WTC11 (cell line): ENCODE measurements at regions not wholly inside any gene's neighbourhood (a gene's known extent, or its start where the extent isn't known, plus 50 kb on each side); places are given as distances from the start of the nearest gene placed in this dataset.

Experiments used
- ATAC-seq: fragments of 200-7000 bp; cut with Tn5 transposase; 2 replicates; pipeline ENCODE4 v1.10.0; 2021; ENCODE audit warnings: mild to moderate bottlenecking, moderate library complexity
- CTCF ChIA-PET: fragments of 300-600 bp; sonication (Branson Sonifier 250); formaldehyde crosslinking; loops from one replicate; lab custom pipeline; 2021; ENCODE audit warnings: antibody characterized with exemption; lab: Charles Lee
- POLR2A ChIA-PET: fragments of 350-600 bp; sonication (Branson Sonifier 250); formaldehyde crosslinking; loops from one replicate; lab custom pipeline; 2021; ENCODE audit warnings: antibody characterized with exemption; lab: Charles Lee
- DNase-seq: peaks from one replicate; pipeline ENCODE4 v3.0.0; 2021; ENCODE audit warnings: low spot score
- H3K27ac Mint-ChIP-seq: 2 replicates; pipeline ENCODE4 v1.8.0; 2021; ENCODE audit warnings: mixed read lengths
- H3K27me3 Mint-ChIP-seq: 2 replicates; pipeline ENCODE4 v1.8.0; 2021; ENCODE audit warnings: low read depth, mild to moderate bottlenecking, moderate library complexity, mixed read lengths
- H3K36me3 Mint-ChIP-seq: 2 replicates; pipeline ENCODE4 v1.8.0; 2021; ENCODE audit warnings: mixed read lengths
- H3K4me1 Mint-ChIP-seq: 2 replicates; pipeline ENCODE4 v1.8.0; 2022; ENCODE audit warnings: mixed read lengths
- H3K4me3 Mint-ChIP-seq: 2 replicates; pipeline ENCODE4 v1.8.0; 2021; ENCODE audit warnings: mild to moderate bottlenecking, moderate library complexity, mixed read lengths
- H3K9me3 Mint-ChIP-seq: 2 replicates; pipeline ENCODE4 v1.8.0; 2021; ENCODE audit warnings: mixed read lengths
- E2F1 ChIP-seq: sonication (generic); formaldehyde crosslinking; IDR thresholded peaks from 2 replicates; pipeline ENCODE4 v1.8.0; 2022; ENCODE audit warnings: mild to moderate bottlenecking, missing genetic modification reagents
- E2F4 ChIP-seq: sonication (generic); formaldehyde crosslinking; IDR thresholded peaks from 2 replicates; pipeline ENCODE4 v1.8.1; 2022; ENCODE audit warnings: low read depth, mild to moderate bottlenecking, moderate library complexity, missing genetic modification reagents, borderline replicate concordance
- ESRRA ChIP-seq: sonication (generic); formaldehyde crosslinking; IDR thresholded peaks from 2 replicates; pipeline ENCODE4 v1.8.1; 2022; ENCODE audit warnings: mild to moderate bottlenecking, missing genetic modification reagents, borderline replicate concordance
- ETV6 ChIP-seq: sonication (generic); formaldehyde crosslinking; IDR thresholded peaks from 2 replicates; pipeline ENCODE4 v1.8.1; 2022; ENCODE audit warnings: mild to moderate bottlenecking, missing genetic modification reagents
- FOXK1 ChIP-seq: sonication (generic); formaldehyde crosslinking; IDR thresholded peaks from 2 replicates; pipeline ENCODE4 v1.8.0; 2022; ENCODE audit warnings: mild to moderate bottlenecking, moderate library complexity, missing genetic modification reagents
- GABPB1 ChIP-seq: sonication (generic); formaldehyde crosslinking; IDR thresholded peaks from 2 replicates; pipeline ENCODE4 v1.8.1; 2023; ENCODE audit warnings: mild to moderate bottlenecking, missing genetic modification reagents
- GRHL2 ChIP-seq: fragments of 250-450 bp; sonication (Bioruptor Pico); IDR thresholded peaks from 2 replicates; pipeline ENCODE4 v1.8.0; 2022; ENCODE audit warnings: mild to moderate bottlenecking, moderate library complexity; ENCODE audit not compliant: insufficient replicate concordance, severe bottlenecking
- GTF2I ChIP-seq: fragments of 250-450 bp; sonication (Bioruptor Pico); conservative IDR thresholded peaks from 2 replicates; pipeline ENCODE4 v1.4.0; 2021; ENCODE audit warnings: mild to moderate bottlenecking
- JAZF1 ChIP-seq: fragments of 250-450 bp; sonication (Bioruptor Pico); IDR thresholded peaks from 2 replicates; pipeline ENCODE4 v1.9.0; 2021; ENCODE audit warnings: moderate library complexity, mild to moderate bottlenecking, inconsistent platforms
- JUN ChIP-seq: sonication (generic); formaldehyde crosslinking; IDR thresholded peaks from 2 replicates; pipeline ENCODE4 v1.8.0; 2023; ENCODE audit warnings: mild to moderate bottlenecking, missing genetic modification reagents
- MLX ChIP-seq: sonication (generic); formaldehyde crosslinking; IDR thresholded peaks from 2 replicates; pipeline ENCODE4 v1.8.1; 2023; ENCODE audit warnings: mild to moderate bottlenecking, missing genetic modification reagents, moderate library complexity
- NFATC4 ChIP-seq: fragments of 250-450 bp; sonication (Bioruptor Pico); IDR thresholded peaks from 2 replicates; pipeline ENCODE4 v1.9.0; 2021; ENCODE audit warnings: mild to moderate bottlenecking
- NR3C1 ChIP-seq: sonication (generic); formaldehyde crosslinking; conservative IDR thresholded peaks from 2 replicates; pipeline ENCODE4 v1.8.1; 2023; ENCODE audit warnings: low read depth, mild to moderate bottlenecking, missing genetic modification reagents
- SOX15 ChIP-seq: fragments of 250-450 bp; sonication (Bioruptor Pico); IDR thresholded peaks from 2 replicates; pipeline ENCODE4 v1.9.0; 2021; ENCODE audit warnings: mild to moderate bottlenecking
- SP1 ChIP-seq: sonication (generic); formaldehyde crosslinking; conservative IDR thresholded peaks from 2 replicates; pipeline ENCODE4 v1.8.1; 2022; ENCODE audit warnings: missing genetic modification reagents
- TCF7 ChIP-seq: sonication (generic); formaldehyde crosslinking; IDR thresholded peaks from 2 replicates; pipeline ENCODE4 v1.8.0; 2022; ENCODE audit warnings: mild to moderate bottlenecking, low read depth, missing genetic modification reagents, moderate library complexity
- TEAD4 ChIP-seq: sonication (generic); formaldehyde crosslinking; IDR thresholded peaks from 2 replicates; pipeline ENCODE4 v1.8.0; 2022; ENCODE audit warnings: mild to moderate bottlenecking, missing genetic modification reagents
- USF1 ChIP-seq: sonication (generic); formaldehyde crosslinking; IDR thresholded peaks from 2 replicates; pipeline ENCODE4 v1.8.0; 2022; ENCODE audit warnings: mild to moderate bottlenecking, missing genetic modification reagents
- ZNF138 ChIP-seq: sonication (generic); formaldehyde crosslinking; conservative IDR thresholded peaks from 2 replicates; pipeline ENCODE4 v1.8.1; 2022; ENCODE audit warnings: mild to moderate bottlenecking, moderate library complexity, missing genetic modification reagents
- ZNF232 ChIP-seq: sonication (generic); formaldehyde crosslinking; IDR thresholded peaks from 2 replicates; pipeline ENCODE4 v1.8.0; 2022; ENCODE audit warnings: mild to moderate bottlenecking, missing genetic modification reagents
- ZNF263 ChIP-seq: sonication (generic); formaldehyde crosslinking; IDR thresholded peaks from 2 replicates; pipeline ENCODE4 v1.8.1; 2022; ENCODE audit warnings: low read depth, mild to moderate bottlenecking, moderate library complexity, missing genetic modification reagents
- ZNF396 ChIP-seq: fragments of 250-450 bp; sonication (Bioruptor Pico); IDR thresholded peaks from 2 replicates; pipeline ENCODE4 v1.8.0; 2021; ENCODE audit warnings: mild to moderate bottlenecking, moderate library complexity, borderline replicate concordance
- ZNF423 ChIP-seq: fragments of 250-450 bp; sonication (Bioruptor Pico); IDR thresholded peaks from 2 replicates; pipeline ENCODE4 v2.1.2; 2022; ENCODE audit warnings: mild to moderate bottlenecking, moderate library complexity
- ZNF671 ChIP-seq: fragments of 250-450 bp; sonication (Bioruptor Pico); IDR thresholded peaks from 2 replicates; pipeline ENCODE4 v1.8.0; 2021; ENCODE audit warnings: mild to moderate bottlenecking
- TF ChIP-seq, protein P1 (sequence below): fragments of 200-600 bp; IDR thresholded peaks from 2 replicates; pipeline ENCODE4 v1.8.0; 2022; ENCODE audit warnings: antibody characterized with exemption
- TF ChIP-seq, protein P2 (sequence below): sonication (generic); formaldehyde crosslinking; IDR thresholded peaks from 2 replicates; pipeline ENCODE4 v1.8.0; 2023; ENCODE audit warnings: missing genetic modification reagents, mild to moderate bottlenecking, borderline replicate concordance

GRCh38 chr2:139439100-139439499 is 658.9 kb upstream of the NXPH2 start (continued):
- TF ChIP-seq E2F4 (CRISPR knock-in tag) (no peak), GRHL2 (no peak)
- TF ChIP-seq, protein P1, sequence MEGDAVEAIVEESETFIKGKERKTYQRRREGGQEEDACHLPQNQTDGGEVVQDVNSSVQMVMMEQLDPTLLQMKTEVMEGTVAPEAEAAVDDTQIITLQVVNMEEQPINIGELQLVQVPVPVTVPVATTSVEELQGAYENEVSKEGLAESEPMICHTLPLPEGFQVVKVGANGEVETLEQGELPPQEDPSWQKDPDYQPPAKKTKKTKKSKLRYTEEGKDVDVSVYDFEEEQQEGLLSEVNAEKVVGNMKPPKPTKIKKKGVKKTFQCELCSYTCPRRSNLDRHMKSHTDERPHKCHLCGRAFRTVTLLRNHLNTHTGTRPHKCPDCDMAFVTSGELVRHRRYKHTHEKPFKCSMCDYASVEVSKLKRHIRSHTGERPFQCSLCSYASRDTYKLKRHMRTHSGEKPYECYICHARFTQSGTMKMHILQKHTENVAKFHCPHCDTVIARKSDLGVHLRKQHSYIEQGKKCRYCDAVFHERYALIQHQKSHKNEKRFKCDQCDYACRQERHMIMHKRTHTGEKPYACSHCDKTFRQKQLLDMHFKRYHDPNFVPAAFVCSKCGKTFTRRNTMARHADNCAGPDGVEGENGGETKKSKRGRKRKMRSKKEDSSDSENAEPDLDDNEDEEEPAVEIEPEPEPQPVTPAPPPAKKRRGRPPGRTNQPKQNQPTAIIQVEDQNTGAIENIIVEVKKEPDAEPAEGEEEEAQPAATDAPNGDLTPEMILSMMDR = no peak

GRCh38 chr2:139438478-139438877 is 658.3 kb upstream of the NXPH2 start:
- TF ChIP-seq ZNF671 (no peak), TCF7 (no peak), SOX15 (no peak), ZNF232 (CRISPR knock-in tag) (no peak), USF1 (no peak), NFATC4 (no peak), ZNF423 (no peak), GTF2I (CRISPR knock-in tag) (no peak), ZNF263 (CRISPR knock-in tag) (no peak), TEAD4 (CRISPR knock-in tag) (no peak), JUN (CRISPR knock-in tag) (no peak), GABPB1 (CRISPR knock-in tag) (no peak), ZNF396 (CRISPR knock-in tag) (no peak), ESRRA (CRISPR knock-in tag) (no peak)
- ChIA-PET CTCF (interaction anchor here (2.0 kb wide), 1 partner anchor 40 kb away, joined by 4 read pairs; no protein-coding TSS in a partner anchor), POLR2A (no interaction called here)
- no peaks in the 10 kb centered on the region for H3K36me3 Mint-ChIP-seq
- no peak overlapping the region for H3K4me3 Mint-ChIP-seq
- no peaks in the 10 kb centered on the region for H3K27me3 Mint-ChIP-seq
- H3K9me3 Mint-ChIP-seq = no peaks in the 10 kb centered on the region
- no peak overlapping the region for H3K27ac Mint-ChIP-seq
- peaks cover 6% of the 10 kb centered on the region; the same call in 1 of the 2 replicates for H3K4me1 Mint-ChIP-seq
- no peak for DNase-seq
- ATAC-seq = no peak

GRCh38 chr2:139427164-139427563 is 647.0 kb upstream of the NXPH2 start:
- peak; percentile 20 for DNase-seq
- peak; percentile 80 for ATAC-seq
- Mint-ChIP-seq H3K4me1 (peaks cover 15% of the 10 kb centered on the region), H3K27ac (no peak overlapping the region), H3K36me3 (no peaks in the 10 kb centered on the region), H3K9me3 (peaks cover 14% of the 10 kb centered on the region), H3K27me3 (no peaks in the 10 kb centered on the region), H3K4me3 (no peak overlapping the region)
- TF ChIP-seq GTF2I (CRISPR knock-in tag) (no peak), NR3C1 (CRISPR knock-in tag) (no peak), FOXK1 (CRISPR knock-in tag) (0 out of 2 replicates have a peak, but pooled peaks have one; percentile 21), JAZF1 (CRISPR knock-in tag) (no peak), MLX (CRISPR knock-in tag) (no peak), ZNF138 (no peak), ETV6 (peak; percentile 59; the same call in 1 of the 2 replicates), NFATC4 (no peak), SP1 (CRISPR knock-in tag) (no peak), USF1 (no peak), E2F1 (no peak)
- TF ChIP-seq, protein P2, sequence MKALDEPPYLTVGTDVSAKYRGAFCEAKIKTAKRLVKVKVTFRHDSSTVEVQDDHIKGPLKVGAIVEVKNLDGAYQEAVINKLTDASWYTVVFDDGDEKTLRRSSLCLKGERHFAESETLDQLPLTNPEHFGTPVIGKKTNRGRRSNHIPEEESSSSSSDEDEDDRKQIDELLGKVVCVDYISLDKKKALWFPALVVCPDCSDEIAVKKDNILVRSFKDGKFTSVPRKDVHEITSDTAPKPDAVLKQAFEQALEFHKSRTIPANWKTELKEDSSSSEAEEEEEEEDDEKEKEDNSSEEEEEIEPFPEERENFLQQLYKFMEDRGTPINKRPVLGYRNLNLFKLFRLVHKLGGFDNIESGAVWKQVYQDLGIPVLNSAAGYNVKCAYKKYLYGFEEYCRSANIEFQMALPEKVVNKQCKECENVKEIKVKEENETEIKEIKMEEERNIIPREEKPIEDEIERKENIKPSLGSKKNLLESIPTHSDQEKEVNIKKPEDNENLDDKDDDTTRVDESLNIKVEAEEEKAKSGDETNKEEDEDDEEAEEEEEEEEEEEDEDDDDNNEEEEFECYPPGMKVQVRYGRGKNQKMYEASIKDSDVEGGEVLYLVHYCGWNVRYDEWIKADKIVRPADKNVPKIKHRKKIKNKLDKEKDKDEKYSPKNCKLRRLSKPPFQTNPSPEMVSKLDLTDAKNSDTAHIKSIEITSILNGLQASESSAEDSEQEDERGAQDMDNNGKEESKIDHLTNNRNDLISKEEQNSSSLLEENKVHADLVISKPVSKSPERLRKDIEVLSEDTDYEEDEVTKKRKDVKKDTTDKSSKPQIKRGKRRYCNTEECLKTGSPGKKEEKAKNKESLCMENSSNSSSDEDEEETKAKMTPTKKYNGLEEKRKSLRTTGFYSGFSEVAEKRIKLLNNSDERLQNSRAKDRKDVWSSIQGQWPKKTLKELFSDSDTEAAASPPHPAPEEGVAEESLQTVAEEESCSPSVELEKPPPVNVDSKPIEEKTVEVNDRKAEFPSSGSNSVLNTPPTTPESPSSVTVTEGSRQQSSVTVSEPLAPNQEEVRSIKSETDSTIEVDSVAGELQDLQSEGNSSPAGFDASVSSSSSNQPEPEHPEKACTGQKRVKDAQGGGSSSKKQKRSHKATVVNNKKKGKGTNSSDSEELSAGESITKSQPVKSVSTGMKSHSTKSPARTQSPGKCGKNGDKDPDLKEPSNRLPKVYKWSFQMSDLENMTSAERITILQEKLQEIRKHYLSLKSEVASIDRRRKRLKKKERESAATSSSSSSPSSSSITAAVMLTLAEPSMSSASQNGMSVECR (CRISPR knock-in tag) = no peak
- ChIA-PET POLR2A (no interaction called here), CTCF (no interaction called here)
